ENCODE measurements at regions not wholly inside any gene's neighbourhood (a gene's known extent, or its start where the extent isn't known, plus 50 kb on each side); places are given as distances from the start of the nearest gene placed in this dataset.

DNA sequence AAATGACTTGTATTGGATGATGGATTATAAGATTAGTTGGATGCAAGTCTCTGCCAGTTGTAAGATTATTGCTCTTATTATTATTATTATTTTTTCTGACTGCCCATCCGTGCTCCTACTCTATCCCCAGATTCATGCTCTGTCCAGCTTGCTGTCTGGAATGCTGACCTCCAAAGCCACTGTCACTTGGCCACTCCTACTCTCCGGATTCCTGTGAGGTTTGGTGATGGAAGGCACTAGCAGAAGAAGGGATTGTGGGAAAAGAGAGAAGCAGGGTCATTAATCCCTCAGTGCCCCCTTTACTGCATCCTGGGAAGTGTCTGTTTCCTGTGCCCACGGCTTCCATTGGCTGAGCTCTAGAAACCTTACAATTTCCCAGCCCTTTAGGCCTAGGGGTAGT is 76.3 kb upstream of the IL12B start:
- Histone ChIP-seq H3K4me3 (replicated peaks in 1 of 3) (no peak overlapping the region), H3K27me3 (no peaks in the 10 kb centered on the region), H3K36me3 (no peaks in the 10 kb centered on the region), H3K9me3 (no peaks in the 10 kb centered on the region), H3K4me1 (no peaks in the 10 kb centered on the region), H3K27ac (no peak overlapping the region)
- TF ChIP-seq CTCF (IDR thresholded peaks at IDR 0.05) = no peak
- no peak for TF ChIP-seq POLR2A (IDR thresholded peaks at IDR 0.05)
- WGBS, 2 donors = 71 to 75% methylated on average over 3 of the region's 3 CpGs
- intact Hi-C loops (cut with DNase I) = no loop called here
- DNase-seq = no peak

- H3K27ac ChIP-seq = no peak overlapping the region
- H3K27me3 ChIP-seq = no peaks in the 10 kb centered on the region
- no peak overlapping the region for H3K4me3 ChIP-seq (replicated peaks in 1 of 3)
- no peaks in the 10 kb centered on the region for H3K4me1 ChIP-seq
- intact Hi-C loops (cut with DNase I) = no loop called here
- no peaks in the 10 kb centered on the region for H3K9me3 ChIP-seq
- no peaks in the 10 kb centered on the region for H3K36me3 ChIP-seq
- TF ChIP-seq CTCF (IDR thresholded peaks at IDR 0.05) (no peak), POLR2A (IDR thresholded peaks at IDR 0.05) (no peak)
- 89 to 94% methylated on average over 4 of the region's 4 CpGs for WGBS, 2 donors
- DNase-seq = no peak
These were observed 79.5 kb upstream of the IL12B start for GRCh38 chr5:159409801-159410200.

DNA sequence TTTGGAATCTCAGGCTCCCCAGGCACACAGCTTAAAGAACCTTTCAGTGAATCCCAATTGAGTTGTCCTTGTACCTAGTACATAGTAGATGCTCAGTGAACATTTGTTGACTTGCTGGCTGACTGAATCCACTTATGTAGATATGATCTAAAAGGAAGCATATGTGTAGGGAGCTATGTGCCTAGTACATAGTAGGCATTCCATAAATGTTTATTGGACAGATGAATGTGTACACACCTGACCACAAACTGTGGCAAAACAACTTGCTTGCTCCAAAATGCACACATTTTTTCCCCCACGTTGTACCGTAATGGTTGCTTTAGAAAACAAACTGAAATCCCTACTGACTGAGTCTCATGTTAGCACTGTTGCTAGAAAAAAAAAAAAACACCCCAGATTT is 80.2 kb upstream of the IL12B start:
- no peak for DNase-seq
- Histone ChIP-seq H3K27me3 (no peaks in the 10 kb centered on the region), H3K36me3 (no peaks in the 10 kb centered on the region), H3K27ac (no peak overlapping the region), H3K4me3 (replicated peaks in 1 of 3) (no peak overlapping the region), H3K4me1 (no peaks in the 10 kb centered on the region), H3K9me3 (no peaks in the 10 kb centered on the region)
- TF ChIP-seq POLR2A (IDR thresholded peaks at IDR 0.05) (no peak), CTCF (IDR thresholded peaks at IDR 0.05) (no peak)
- intact Hi-C loops (cut with DNase I) = no loop called here
- WGBS, 2 donors = 80 to 94% methylated on average over 2 of the region's 2 CpGs

DNA sequence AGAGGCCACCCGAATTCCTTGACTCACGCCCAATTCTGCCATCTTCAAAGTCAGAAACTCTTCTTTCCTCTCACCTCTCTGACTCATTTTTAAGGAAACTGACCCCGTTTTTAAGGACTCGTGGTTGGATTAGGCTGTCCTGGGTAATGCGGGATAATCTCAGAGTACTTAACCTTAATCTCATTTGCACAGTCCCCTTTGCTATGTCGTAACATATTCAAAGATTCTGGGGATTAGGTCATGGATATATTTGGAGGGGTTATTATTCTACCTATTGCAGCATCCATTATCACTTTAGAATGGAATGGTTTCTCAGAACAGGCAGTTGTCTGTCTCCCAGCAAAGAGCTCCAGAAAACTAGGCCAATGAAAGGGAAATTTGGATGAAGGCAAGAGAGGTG is 80.8 kb upstream of the IL12B start:
- no peak overlapping the region for H3K27ac ChIP-seq
- DNase-seq = no peak
- intact Hi-C loops (cut with DNase I) = no loop called here
- no peaks in the 10 kb centered on the region for H3K27me3 ChIP-seq
- H3K9me3 ChIP-seq = no peaks in the 10 kb centered on the region
- H3K4me3 ChIP-seq (replicated peaks in 1 of 3) = no peak overlapping the region
- 71 to 81% methylated on average over 6 of the region's 6 CpGs for WGBS, 2 donors
- TF ChIP-seq POLR2A (IDR thresholded peaks at IDR 0.05) = no peak
- TF ChIP-seq CTCF (IDR thresholded peaks at IDR 0.05) = no peak
- no peaks in the 10 kb centered on the region for H3K4me1 ChIP-seq
- no peaks in the 10 kb centered on the region for H3K36me3 ChIP-seq

DNA sequence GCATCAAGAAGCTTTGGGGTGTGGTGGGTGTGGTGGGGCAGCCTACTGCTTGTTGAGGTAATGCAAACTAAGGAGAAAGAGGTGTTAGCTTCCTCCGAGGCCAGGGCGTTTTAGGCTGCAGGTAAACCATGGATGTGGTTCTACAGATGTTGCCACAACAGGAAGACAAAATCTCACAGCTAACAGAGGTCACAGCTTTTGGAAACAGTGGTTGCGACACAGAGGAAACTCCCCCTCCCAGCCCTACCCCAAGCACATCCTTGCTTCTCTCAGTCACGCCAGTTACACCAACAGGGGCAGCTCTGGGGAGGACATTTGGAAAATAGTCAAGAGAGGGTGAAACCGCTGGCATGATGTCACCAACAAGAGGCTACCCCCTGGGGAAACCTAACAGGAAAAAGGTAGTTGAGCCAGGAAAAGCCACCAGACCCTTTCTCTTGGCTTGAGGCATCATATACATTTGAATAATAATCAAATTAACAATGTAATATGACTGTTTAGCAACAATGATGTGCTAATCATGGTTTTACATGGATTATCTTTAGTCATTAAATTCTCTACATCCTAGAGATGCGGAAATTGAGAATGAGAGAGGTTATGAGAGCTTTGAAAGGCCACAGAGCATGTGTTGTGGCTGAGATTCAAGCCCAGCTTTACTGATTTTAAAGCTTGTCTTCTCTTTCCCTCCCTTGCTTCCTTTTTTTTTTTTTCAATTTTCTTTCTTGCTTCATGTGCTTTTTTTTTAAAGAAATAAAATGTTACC is 82.2 kb upstream of the IL12B start:
- peak; percentile 8 to 12 for DNase-seq
- no peak for TF ChIP-seq CTCF (IDR thresholded peaks at IDR 0.05)
- no peak for TF ChIP-seq POLR2A (IDR thresholded peaks at IDR 0.05)
- Histone ChIP-seq H3K27me3 (no peaks in the 10 kb centered on the region), H3K9me3 (no peaks in the 10 kb centered on the region), H3K36me3 (no peaks in the 10 kb centered on the region), H3K4me3 (replicated peaks in 1 of 3) (no peak overlapping the region), H3K4me1 (no peaks in the 10 kb centered on the region), H3K27ac (no peak overlapping the region)
- WGBS, 2 donors = 70 to 71% methylated on average over 6 of the region's 6 CpGs
- intact Hi-C loops (cut with DNase I) = no loop called here
